HEK293 (cell line): ENCODE measurements at regions not wholly inside any gene's neighbourhood (a gene's known extent, or its start where the extent isn't known, plus 50 kb on each side); places are given as distances from the start of the nearest gene placed in this dataset.

Source experiments
- ATF2 ChIP-seq: fragments of 450-650 bp; formaldehyde crosslinking; IDR thresholded peaks from 2 replicates; pipeline ENCODE4 v1.5.1; 2016; ENCODE audit warnings: missing biosample characterization, missing genetic modification characterization, low read depth
- GLI4 ChIP-seq: fragments of 450-650 bp; formaldehyde crosslinking; IDR thresholded peaks from 2 replicates; pipeline ENCODE4 v1.5.1; 2016; ENCODE audit warnings: missing biosample characterization, missing genetic modification characterization
- ZNF324 ChIP-seq: fragments of 450-650 bp; formaldehyde crosslinking; IDR thresholded peaks from 2 replicates; pipeline ENCODE4 v1.5.1; 2016; ENCODE audit warnings: missing biosample characterization, missing genetic modification characterization
- ZNF473 ChIP-seq: fragments of 450-650 bp; formaldehyde crosslinking; IDR thresholded peaks from 2 replicates; pipeline ENCODE4 v1.5.1; 2017; ENCODE audit warnings: missing biosample characterization, missing genetic modification characterization
- ZNF510 ChIP-seq: fragments of 450-650 bp; formaldehyde crosslinking; IDR thresholded peaks from 2 replicates; pipeline ENCODE4 v1.5.1; 2018; ENCODE audit warnings: mild to moderate bottlenecking, missing genetic modification characterization, missing biosample characterization; ENCODE audit not compliant: insufficient replicate concordance
- TF ChIP-seq, protein P1 (sequence below): fragments of 450-650 bp; formaldehyde crosslinking; IDR thresholded peaks from 2 replicates; pipeline ENCODE4 v1.5.1; 2016; ENCODE audit warnings: missing biosample characterization, missing genetic modification characterization
- TF ChIP-seq, protein P2 (sequence below): IDR thresholded peaks from 2 replicates; pipeline ENCODE4 v1.6.1; 2011; ENCODE audit warnings: mild to moderate bottlenecking, low read depth, low read length, borderline replicate concordance
- TF ChIP-seq, protein P3 (sequence below): fragments of 450-650 bp; formaldehyde crosslinking; IDR thresholded peaks from 2 replicates; pipeline ENCODE4 v1.5.0; 2017; ENCODE audit warnings: missing biosample characterization, missing genetic modification characterization, borderline replicate concordance
- TF ChIP-seq, protein P4 (sequence below): fragments of 450-650 bp; formaldehyde crosslinking; IDR thresholded peaks from 2 replicates; pipeline ENCODE4 v1.5.1; 2016; ENCODE audit warnings: missing biosample characterization, missing genetic modification characterization

- TF ChIP-seq, protein P1, sequence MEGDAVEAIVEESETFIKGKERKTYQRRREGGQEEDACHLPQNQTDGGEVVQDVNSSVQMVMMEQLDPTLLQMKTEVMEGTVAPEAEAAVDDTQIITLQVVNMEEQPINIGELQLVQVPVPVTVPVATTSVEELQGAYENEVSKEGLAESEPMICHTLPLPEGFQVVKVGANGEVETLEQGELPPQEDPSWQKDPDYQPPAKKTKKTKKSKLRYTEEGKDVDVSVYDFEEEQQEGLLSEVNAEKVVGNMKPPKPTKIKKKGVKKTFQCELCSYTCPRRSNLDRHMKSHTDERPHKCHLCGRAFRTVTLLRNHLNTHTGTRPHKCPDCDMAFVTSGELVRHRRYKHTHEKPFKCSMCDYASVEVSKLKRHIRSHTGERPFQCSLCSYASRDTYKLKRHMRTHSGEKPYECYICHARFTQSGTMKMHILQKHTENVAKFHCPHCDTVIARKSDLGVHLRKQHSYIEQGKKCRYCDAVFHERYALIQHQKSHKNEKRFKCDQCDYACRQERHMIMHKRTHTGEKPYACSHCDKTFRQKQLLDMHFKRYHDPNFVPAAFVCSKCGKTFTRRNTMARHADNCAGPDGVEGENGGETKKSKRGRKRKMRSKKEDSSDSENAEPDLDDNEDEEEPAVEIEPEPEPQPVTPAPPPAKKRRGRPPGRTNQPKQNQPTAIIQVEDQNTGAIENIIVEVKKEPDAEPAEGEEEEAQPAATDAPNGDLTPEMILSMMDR (tag by site-specific recombination): no peak
- TF ChIP-seq, protein P2, sequence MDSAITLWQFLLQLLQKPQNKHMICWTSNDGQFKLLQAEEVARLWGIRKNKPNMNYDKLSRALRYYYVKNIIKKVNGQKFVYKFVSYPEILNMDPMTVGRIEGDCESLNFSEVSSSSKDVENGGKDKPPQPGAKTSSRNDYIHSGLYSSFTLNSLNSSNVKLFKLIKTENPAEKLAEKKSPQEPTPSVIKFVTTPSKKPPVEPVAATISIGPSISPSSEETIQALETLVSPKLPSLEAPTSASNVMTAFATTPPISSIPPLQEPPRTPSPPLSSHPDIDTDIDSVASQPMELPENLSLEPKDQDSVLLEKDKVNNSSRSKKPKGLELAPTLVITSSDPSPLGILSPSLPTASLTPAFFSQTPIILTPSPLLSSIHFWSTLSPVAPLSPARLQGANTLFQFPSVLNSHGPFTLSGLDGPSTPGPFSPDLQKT: no peak
- TF ChIP-seq, protein P3, sequence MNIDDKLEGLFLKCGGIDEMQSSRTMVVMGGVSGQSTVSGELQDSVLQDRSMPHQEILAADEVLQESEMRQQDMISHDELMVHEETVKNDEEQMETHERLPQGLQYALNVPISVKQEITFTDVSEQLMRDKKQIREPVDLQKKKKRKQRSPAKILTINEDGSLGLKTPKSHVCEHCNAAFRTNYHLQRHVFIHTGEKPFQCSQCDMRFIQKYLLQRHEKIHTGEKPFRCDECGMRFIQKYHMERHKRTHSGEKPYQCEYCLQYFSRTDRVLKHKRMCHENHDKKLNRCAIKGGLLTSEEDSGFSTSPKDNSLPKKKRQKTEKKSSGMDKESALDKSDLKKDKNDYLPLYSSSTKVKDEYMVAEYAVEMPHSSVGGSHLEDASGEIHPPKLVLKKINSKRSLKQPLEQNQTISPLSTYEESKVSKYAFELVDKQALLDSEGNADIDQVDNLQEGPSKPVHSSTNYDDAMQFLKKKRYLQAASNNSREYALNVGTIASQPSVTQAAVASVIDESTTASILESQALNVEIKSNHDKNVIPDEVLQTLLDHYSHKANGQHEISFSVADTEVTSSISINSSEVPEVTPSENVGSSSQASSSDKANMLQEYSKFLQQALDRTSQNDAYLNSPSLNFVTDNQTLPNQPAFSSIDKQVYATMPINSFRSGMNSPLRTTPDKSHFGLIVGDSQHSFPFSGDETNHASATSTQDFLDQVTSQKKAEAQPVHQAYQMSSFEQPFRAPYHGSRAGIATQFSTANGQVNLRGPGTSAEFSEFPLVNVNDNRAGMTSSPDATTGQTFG (tag by site-specific recombination): no peak
- TF ChIP-seq ZNF473 (tag by site-specific recombination) (no peak), GLI4 (no peak), ZNF324 (tag by site-specific recombination) (no peak), ZNF510 (tag by site-specific recombination) (no peak), ATF2 (tag by site-specific recombination) (no peak)
- TF ChIP-seq, protein P4, sequence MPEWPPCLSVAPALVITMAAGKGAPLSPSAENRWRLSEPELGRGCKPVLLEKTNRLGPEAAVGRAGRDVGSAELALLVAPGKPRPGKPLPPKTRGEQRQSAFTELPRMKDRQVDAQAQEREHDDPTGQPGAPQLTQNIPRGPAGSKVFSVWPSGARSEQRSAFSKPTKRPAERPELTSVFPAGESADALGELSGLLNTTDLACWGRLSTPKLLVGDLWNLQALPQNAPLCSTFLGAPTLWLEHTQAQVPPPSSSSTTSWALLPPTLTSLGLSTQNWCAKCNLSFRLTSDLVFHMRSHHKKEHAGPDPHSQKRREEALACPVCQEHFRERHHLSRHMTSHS: no peak
Measured at GRCh38 chr22:34410111-34410510, 489.8 kb upstream of the LARGE1 start.
